Stimulated activated CD8-positive, alpha-beta memory T cell treated with anti-CD3 and anti-CD28 coated beads, Interleukin-2, amount 100 ng/mL, for 48 hours (primary cell): ENCODE measurements at regions not wholly inside any gene's neighbourhood (a gene's known extent, or its start where the extent isn't known, plus 50 kb on each side); places are given as distances from the start of the nearest gene placed in this dataset.

Experiments used
- DNase-seq, 2 donors: peaks; one replicate each; pipeline ENCODE4 v3.0.0-alpha.2; 2020; ENCODE audit warnings: low read depth in 2 of 2

DNA sequence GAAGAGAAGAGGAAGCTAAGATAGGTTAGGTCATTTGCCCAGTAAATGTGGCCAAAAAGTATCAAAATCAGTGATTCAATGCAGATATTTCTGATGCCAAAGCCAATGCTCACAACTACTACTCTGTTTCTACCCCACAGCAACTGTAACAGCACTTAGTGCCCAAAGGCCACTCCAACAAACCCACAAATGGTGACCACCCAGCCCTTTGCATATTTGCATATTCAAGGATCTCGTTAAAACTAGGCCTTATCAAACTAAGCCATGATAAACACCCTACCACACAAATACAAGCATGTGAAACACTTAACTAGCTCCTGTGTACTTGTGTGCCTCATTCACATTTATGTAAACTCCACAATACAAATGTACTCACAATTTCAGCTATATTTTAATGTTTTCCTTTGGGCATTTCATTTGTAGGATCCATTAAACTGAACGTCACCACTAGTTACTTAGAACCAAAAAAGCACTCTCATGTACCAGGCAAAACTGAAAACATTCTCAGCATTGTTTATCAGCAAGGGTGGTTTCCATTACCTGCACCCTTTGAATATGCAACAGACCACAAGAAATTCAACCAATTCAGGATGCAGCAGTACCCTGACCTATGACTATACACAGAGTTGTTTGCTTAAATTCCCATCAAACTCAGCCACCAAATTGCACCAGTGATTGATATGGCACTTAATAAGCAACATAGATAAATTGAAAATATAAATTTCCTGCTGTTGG lies 111.2 kb upstream of the STT3B start:
- DNase-seq, result no peak

DNA sequence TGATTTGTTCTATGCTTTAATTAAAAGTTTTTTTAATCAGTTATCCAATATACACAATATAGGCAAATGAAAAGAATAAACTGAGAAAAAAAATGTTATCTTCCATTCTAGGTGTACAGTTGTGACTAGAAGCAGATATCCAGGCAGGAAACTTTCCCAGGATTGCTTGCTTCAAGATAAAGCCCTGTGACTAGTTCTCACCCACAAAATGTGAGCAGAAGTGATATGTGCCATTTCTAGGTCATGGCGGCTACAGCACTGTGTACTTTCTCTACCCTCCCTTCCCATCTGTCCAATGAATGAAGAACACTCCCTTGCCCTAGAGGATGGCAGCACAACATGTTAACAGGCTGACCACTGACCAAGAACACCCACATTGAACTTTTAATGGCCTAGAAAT lies 110.5 kb upstream of the STT3B start:
- DNase-seq, result no peak

DNA sequence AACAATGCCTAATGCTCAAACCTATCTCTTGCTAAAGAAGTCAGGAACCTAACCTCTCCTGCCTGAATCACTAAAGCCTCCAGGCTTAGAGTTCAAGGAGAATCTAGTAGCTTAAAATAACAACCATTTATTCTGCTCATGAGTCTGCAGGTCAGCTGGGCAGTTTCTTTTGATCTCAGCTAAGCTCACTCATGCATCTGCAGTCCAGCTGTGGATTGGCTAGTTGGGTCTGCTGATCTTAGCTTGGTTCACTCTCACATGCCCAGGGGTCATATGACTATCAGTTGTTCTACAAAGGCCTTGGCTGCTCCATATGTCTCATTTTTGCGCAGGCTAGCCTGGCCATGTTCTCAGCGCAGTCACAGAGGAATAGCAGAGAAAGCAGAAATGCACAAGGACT lies 109.2 kb upstream of the STT3B start:
- no peak for DNase-seq

DNA sequence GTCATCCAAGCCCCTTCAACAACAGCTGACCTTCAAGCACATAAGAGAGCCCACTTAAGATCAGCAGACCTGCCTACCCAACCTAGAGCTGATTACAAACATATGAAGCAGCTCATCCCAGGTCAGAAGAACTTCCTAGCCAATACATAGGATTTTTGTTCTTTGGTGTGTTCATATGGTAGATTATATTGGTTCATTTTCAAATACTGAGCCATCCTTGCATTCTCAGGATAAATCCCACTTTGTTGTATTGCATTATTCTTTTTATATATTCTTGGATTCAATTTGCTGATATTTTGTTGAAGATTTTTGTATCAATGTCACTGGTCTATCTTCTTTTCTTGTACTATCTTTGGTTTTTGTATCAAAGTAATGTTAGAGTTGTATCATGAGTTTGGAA lies 107.3 kb upstream of the STT3B start:
- no peak for DNase-seq

DNA sequence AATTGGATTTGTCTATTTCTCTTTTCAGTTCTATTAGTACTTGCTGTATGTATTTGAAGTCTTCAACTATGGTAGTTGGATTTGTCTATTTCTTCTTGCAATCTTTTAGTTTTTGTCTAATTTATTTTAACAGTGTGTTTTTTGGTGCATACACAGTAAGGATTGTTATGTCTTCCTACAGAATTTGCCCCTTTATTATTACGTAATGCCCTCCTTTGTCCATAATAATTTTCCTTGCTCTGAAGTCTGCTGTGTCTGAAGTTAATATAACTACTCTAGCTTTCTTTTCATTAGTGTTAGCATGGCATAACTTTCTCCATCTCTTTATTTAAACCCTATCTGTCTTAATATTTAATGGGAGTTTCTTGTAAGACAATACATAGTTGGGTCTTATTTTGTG lies 105.1 kb upstream of the STT3B start:
- DNase-seq, result no peak

DNA sequence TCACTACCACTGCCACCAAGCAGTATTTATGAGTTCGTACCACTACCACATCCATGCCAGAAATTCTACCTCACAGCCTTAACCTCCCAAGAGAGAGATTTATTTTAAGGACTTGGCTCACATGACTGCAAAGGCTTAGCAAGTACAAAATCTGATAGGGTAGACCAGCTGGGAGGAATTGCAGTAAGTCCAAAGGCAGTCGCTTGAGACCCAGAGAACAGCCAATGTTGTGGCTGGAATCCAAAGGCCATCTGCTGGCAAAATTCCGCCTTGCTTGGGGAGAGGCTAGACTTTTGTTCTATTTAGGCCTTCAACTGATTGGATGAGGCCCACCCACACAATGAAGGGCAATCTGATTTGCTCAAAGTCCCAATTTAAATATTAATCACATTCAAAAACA lies 101.4 kb upstream of the STT3B start:
- no peak for DNase-seq

DNA sequence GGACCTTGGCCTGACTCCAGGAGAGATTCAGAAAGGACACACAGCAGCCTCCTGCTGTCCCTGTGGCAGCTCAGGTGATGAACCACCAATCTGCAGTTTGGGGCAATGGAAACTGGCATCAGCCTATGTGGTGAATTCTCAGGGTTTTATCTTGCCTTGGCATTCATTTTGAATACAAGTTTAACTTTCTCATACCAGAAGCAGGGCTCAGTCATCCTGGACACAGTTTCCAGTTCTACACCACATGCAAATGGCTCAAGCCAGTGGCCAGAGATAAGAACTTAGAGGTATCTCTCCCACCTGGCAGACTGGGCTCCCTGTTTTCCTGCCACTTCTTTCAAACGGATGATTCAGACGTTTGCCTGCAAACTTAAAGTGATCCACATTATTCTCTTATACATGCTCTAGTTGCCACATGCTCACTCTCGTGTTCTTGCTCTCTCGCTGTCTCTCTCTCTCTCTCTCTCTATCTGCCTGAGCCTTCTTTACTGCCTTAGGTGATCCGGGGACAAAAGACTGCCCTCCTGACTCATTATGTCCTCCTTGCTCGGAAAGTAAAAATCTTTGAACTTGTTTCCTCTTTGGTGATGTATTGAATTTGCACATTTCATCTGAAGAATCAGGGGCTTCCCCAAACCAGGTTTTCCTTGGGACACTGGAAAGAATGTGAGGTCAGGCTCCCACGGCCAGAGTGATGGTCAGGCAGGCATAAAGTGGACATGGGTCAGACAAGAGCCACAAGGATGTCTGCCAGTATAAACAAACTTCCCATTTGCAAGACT lies 99.6 kb upstream of the STT3B start:
- DNase-seq, result no peak

DNA sequence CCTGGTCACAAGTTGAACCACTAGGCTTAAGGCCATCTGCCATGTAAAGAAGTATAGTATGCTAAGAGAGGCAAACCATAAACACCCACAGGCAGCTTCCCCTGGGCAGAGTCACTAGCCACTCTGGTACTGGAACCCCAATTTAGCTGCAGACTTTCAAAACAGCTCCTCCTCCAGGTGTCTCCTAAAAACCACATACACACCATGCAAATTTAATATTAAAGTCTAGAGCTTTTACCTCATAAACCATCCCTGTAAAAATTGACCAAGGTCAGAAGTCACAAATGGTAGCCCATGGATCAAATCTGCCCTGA lies 99.1 kb upstream of the STT3B start:
- DNase-seq, result no peak

DNA sequence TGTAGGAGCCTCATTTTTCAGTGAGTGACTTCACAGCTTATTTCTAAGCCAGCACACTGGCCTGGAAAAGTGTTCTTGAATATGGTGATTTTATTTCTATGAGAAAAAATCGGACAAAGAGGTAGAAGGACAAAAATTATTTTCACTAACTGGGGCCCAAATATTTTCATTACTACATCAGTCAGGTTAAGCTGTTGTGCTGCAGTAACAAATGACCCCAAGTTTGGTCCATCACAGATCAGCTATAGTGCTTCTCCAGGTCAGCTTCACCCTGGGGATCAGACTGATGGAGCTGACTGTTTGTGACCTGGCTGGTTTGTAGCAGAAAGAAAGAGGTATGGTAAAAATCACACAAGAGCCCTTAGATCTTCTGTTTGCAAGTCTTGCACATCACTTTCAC lies 97.9 kb upstream of the STT3B start:
- DNase-seq, result no peak

DNA sequence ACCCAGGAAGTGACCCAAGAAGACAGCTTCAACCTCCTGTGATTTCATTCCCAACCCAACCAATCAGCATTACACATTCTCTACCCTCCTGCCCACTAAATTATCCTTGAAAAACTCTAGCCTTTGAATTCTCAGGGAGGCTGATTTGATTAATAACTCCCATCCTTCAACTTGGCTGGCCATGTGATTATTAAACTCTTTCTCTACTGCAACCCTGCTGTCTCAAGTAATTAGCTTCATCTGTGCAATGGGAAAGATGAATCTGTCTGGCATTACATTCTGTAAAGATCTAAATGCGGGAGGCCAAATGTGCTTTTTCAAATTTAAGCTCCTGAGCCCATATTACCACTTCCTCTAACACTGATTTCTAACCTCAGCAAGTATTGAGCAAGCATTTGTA lies 95.9 kb upstream of the STT3B start:
- no peak for DNase-seq

DNA sequence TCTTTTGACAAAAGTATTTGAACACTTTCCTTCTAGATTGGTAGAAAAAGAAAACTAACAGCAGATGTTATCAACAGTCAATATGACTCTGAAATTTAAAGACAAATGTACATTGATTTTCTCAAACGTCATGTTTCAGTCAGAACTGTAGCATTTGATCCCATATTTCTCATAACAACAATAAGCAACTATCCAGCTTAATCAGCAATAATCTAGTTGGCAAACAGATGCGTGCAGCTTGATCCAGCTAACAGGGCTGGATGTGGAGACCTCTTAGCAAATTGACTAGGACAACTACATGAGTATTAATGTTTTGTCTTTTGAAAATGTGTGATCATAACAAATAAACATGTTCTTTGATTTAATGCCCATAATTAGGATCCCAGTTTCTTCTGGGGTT lies 94.0 kb upstream of the STT3B start:
- DNase-seq, result no peak

DNA sequence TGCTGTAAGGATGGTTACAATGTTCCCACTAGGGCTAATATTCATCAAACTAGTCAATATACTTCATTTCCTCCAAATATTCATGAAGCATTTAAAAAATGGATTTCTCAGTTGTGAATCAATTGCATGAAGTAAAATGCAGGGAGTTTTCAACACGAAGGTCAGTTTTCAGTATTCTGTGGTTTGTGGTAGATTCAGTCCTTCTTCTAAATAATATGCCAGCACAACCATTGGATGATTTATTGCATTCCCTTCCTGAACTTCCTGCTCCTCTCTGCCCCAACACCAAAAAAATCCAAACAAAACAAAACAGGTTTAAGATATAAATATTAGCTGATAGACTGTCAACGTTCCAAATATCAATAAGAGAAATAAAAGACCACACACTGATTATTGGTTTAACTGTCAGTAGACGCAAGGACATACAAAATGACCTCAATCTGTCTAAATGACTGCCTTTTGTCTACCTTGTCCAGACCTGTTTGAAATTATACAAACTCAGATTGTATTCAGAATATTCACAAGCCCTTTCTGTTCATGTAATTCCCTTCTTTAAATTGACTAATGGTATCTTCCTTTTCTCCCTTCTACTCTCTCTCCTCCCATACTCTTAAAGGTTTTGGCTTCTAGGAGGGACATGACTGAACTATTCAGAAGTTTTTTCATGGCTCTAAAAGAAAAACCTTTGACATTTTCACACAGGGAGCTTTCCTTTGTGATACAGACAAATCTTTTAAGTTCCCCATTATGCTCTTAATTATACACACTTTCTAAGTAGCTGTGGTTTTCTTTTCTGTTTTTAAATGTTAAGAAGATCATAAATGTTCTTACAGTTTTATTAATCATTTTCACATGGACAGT lies 92.6 kb upstream of the STT3B start:
- no peak for DNase-seq

DNA sequence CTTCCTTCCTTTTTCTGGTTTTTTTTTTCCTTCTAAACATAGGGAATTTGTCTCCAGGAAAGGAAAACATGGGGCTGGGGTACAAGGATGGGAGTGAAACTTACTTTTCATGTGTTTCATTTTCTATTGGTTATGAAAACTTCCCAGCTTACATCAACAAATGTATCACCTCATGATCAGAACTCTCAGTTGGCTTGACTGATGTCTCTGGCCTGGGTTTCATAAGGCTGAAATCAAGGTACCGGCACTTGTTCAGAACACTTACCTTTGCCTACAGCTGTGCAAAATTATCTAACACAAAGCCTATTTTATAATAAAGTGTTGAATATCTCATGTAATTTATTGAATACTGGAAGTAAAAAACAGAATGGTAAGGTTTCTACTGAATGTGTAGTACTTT lies 91.8 kb upstream of the STT3B start:
- no peak for DNase-seq

DNA sequence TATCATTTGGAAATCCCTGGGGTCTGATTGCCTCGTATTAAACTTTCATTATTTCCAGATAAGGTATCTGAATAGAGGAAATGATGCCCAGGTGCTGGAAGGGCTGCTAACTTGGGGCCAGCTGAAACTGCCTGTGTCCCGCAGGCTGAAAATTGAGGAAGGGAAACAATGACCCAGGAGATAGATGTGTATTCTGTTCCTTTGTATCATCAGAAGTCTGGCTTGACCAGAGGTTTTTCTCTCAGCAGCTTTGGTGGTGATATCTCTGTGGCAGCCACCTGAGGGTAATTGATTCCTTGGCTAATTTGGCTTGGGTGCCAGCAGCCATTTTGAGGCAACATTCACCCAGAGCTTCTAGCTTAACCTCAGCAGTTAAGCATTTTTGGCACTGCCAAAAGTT lies 90.0 kb upstream of the STT3B start:
- DNase-seq, result no peak

DNA sequence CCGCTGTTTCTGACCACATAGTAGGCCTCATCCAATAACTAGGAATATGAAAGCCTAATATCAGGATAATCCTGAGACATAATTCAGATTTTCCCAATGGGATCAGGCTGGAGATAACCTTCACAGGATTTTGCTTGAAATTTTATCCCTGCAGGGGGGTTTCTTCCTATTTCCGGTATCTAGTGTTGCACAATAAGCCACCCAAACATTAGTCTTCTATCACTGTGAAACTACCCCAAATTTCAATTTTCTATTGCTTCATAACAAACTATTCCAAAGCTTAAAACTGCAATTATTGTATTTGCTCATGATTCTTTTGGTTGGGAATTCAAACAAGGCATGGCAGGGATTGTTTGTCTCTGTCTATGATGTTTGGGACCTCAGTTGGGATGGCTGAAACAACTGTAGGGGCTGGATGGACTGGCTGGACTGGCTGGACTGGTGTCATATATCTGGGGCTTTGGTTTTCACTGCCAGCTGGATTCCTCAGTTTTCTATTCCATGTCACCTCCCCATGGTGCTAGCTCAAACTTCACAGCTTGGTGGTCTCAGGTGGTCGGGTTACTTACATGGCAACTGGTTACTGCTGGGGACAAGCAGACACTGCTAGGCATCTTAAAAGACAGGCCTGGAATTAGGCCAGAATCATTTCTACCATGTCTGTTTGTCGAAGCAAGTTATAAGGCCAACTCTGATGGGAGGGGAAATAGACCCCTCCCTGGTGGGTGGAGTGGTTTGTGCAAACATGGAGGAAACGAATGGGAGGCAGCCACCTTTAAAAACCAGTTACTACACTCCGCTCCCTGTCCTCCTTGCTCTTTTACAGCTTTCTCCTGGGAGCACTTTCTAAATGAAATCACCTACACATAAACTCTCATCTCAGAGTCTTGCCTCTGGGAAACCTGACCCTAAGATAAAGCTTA lies 88.2 kb upstream of the STT3B start:
- DNase-seq, result no peak

DNA sequence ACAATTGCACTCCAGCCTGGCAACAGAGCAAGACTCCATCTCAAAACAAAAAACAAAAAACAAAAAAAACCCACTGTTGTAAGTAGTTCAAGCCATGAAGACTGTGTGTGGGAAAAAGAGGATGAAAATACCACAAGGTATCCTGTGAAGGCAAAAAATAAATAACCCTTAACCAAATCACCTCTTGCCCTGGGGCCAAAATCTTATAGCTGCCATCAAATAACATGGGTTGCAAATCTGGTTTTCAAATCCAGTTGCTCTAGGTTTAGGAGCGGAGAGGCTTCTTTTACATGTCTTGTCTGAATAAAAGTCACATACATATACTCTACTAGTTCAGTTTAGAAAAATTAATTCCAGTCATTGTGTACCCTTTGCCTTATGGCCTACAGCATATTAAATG lies 87.0 kb upstream of the STT3B start:
- no peak for DNase-seq

DNA sequence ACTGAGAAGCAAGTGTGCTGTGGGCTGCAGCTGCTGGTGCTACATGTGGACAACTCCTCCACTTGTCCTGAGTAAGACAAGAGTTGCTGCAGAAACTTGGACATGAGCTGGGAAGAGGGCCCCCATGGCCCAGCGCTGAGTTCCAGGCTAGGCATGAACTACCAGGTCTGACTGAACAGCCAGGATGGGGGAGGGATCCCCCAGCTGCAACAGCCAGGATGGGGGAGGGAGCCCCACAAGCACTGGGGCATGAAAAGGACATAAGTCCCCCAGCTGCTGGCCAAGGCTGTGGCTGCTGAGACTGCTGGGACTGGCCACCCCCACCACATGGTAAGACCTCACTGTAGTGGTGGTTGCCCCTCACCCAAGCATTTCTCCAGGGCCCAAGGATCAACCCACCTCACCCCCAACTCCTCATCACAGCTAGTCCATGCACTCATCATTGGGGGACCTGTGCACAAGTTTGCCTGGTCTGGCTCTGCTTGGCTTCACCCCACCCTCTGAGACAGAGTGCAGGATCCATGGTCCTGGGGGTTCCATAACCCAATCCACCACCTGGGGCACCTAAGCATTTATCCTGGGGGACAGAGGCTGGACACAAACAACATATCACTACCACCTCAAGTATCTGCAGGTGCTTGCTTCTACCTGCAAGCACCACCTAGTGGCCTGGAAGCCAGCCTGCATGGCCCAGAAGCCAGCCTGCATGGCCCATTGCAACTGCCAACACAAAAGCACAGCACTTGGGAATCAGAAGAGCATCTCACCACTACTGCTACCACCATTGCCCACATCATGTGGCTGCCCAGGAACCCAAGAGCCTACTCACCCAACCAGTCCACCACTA lies 84.5 kb upstream of the STT3B start:
- DNase-seq, result no peak

DNA sequence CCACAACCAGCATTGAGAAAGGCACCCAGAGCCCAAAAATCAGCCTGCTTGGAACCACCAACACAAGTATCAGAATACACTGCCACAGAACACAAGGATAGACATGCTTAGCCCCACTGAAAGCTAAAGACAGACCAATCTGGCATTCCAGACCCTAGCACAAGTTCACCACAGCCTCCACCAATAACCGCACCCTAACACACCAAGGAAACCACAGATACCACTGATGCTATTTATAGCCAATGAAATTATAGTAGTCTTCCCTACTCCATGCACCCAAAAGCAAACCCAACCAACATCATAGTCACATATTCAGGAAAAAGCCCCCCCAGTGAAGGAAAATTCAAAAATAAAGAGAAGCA lies 83.9 kb upstream of the STT3B start:
- DNase-seq, result no peak

DNA sequence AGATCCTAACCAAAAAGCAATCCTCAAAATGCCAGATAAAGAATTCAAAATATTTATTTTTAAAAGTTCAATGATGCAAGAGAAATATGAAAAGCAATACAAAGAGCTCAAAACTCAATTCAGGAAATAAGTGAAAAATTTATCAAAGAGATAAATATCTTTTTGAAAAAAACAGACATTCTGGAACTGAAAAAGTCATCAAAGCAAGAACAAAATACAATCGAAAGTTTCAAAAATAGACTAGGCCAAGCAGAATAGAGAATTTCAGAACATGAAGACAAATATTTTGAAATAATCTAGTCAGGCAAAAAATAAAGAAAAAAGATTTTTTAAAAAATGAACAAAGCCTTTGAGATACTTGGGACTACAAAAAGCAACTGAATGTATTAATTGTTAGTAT lies 83.4 kb upstream of the STT3B start:
- DNase-seq, result no peak

DNA sequence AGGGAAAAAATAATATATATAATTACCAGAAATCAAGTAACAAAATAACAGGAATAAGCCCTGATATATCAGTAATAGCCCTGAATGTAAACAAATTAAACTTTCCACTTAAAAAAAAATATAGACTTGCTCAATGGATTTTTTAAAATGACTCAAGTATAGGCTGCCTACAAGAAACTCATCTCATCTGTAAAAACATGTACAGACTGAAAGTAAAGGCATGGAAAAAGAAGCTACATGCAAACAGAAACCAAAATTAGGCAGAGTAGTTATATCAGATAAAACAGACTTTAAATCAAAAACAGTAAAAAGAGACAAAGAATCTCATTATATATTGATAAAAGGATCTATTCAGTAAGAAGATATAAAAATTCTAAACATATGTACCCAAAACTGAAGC lies 82.4 kb upstream of the STT3B start:
- no peak for DNase-seq
